GM12892 (cell line): ENCODE measurements at regions not wholly inside any gene's neighbourhood (a gene's known extent, or its start where the extent isn't known, plus 50 kb on each side); places are given as distances from the start of the nearest gene placed in this dataset.

Source experiments
- POLR2A ChIP-seq: IDR thresholded peaks from 2 replicates; pipeline ENCODE4 v1.6.1; 2011; ENCODE audit warnings: low read depth, low read length, control low read depth
- POLR2AphosphoS5 ChIP-seq: IDR thresholded peaks from 2 replicates; pipeline ENCODE4 v1.6.1; 2011; ENCODE audit warnings: low read depth, low read length, control low read depth

DNA sequence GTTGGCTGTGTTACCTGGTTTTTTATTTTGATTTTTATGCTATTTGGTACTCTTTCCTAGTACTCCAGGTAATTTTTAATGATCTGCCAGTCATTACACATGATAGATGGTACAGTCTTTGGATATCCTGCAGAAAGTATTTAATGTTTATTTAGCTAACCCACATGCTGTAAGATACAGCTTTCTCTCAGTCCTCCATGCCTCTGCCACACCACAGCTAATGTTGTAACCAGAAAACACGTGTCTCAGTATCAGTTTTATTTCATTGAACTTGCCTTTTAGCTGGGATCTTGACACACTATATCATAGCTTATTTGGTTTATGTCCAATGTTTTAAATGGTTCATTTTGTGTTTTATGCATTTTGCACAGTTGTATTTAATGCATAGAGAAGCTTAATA lies 1648.4 kb downstream of the KCNT2 start:
- TF ChIP-seq POLR2AphosphoS5 (no peak), POLR2A (no peak)
